C1 segment of cervical spinal cord (tissue), 14 donors: ENCODE measurements at regions not wholly inside any gene's neighbourhood (a gene's known extent, or its start where the extent isn't known, plus 50 kb on each side); places are given as distances from the start of the nearest gene placed in this dataset.

Source experiments
- DNase-seq, 14 donors: peaks; one replicate each; lab custom pipeline; 2025; lab: John Stamatoyannopoulos, UW

DNA sequence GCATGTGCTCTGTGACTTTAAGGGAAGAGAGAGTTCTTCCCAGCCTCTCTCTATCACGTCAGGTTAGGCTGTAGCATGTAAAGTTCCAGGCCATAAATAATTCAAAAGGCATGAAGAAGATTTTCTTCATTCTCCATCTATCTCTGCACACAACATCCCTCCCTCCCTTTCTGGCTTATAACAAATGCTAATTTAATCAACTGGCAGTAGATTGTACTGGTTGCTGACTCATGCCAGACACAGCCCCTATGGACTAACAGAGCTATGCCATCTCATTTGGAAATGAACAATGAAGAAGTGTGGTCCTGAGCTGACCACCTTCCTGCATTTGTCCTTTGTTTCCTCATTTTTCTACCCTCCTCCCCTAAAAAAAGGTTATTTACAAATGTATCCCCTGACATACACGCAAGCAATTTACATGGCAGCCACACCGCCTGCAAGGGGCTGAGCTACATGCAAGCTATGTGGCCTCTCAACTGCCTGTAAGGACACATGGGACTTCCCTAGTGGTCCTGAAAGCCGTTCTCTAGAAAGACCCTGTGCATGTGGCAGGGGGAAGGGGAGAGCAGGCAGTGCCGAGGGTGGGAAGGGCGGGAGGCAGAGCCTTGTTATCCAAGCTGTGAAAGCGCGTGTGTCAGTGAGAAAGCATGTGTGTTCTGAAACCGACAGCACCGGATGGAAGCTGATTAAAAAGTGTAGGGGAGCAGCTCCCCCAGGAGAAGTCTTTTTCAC is 90.9 kb upstream of the KLF7 start:
- DNase-seq: no peak

DNA sequence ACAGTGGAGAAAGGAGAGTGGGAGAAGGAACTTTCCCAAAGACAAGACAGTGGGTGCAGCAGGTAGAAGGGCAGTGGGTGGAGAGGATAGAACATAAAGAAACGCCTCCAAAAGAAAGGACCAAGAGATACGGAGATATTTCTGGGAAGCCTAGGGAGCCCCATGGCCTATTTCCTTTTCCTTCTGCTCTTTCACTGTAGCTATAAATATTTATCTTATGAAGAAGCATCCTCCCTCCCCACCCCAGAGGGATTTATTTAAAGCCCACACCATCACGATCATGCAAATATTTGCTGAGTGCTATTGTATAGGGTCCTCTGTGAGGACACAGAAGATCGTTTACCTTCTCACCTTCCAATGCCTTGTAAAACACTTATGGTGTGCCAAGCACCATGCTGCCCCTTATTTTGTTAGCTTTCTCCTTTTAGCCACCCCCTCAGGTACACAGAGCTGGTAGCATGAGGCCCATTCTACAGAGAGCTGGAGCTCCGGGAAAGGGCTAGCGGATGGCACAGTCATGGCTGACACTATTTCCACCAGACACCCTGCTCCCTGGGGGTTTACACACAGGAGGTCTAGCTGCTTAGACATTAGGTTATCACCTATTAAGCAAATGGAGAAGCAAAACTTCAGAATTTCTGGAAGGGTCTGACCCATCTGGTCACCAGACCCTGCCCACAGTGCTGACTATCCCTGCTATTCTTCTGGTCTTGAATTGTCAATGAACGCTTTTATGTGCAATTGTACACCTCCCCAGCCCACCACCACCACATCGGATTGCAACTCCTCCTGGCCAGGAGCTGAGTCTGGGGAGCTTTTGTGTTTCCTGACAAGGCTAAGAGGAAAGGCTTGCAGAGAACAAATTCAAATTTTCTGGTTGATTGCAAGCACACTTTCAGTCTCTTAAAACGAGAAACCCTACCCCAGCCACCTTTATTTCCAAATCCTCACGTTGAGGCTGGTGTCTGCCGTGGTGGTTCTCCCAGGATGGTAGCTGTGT is 91.8 kb upstream of the KLF7 start:
- peak in 1 of 14 donors; percentile 26 for DNase-seq

DNA sequence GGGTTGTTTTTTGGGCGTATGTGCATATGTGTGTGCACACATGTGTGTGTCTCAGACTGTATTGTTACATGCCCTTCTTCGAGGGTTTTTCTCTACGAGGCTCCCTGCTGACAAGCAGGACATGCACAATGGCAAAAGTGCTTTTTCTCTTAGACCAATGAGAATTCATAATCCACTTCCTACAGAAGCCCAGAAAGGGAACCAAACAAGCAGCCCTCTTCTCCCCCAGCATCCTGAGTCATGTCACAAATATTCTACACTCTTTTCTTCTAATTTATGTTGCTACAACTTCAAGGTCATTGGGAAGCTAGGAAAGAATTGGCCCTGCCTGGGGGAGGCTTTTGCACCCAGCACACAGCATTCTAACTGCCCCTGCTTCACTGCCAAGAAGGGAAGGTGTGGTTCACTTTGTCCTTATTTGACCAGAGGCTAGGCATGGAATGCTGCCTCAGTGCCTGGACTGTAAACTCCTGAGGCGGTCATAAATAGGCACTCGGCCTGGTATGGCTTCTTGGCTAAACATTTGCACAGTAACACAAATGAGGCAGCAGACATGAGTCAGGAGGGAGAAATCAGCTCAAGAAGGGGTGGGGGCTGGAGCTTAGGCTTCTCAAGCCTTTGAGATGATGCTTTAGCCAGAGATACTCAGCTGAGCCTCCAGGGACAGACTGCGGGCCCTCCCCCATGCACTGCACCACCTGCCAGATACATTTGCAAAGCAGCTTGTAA is 92.7 kb upstream of the KLF7 start:
- peak in 9 of 14 donors; percentile 3 to 64 (median 35) for DNase-seq

DNA sequence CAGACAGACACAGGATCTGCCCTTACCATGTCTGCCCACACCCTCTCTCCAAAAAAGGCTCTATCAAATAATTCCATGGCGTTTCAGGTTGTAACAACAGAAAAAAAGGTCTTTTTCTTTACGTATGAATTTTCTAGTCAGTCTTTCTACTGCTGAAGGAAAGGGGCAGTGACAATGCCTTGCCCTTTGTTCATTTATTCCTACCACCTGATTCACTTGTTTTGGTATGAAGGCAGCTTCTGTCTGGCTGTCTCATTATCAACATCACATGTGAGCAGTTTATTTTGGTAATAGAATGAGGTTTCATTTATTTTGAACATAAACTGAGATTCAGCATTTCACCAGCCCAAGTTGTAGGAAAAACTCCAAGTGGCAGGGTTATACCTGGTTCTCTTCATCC is 94.3 kb upstream of the KLF7 start:
- no peak for DNase-seq

DNA sequence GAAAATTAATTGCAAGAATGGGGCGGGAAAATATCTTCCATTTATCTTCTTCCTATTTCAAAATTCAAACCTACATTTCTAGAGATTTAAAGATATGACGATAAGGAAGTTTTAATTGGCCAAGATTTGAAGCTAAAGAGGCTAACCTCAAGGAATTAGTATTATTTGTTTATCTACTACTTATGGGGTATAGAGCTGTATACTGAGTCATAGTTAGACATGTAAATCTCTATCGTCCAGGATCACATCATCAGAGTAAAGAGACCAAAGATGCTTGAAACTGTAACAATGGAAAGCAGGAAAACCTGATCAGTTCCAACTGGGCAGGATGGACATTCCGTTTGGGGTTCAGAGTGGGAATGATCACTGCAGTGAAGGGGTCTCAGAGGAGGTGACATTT is 95.2 kb upstream of the KLF7 start:
- no peak for DNase-seq

DNA sequence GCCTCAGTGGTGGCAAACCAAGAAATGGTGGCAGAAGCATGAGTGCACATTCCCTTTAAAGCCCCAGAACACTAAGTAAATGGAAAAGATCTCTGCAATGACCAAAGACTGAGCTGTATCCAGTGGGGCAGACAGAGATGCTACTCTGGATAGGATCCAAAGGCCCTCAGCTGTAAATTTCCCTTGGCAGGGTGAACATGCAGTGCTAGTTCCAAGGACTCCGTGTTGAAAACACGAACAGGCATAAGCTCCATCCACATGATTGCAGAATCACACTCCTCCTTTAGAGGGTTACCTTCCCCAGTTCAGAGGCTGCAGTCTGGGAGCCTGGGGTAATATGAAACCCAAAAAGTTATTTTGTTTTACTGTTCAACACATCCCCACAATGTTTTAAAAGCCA is 98.6 kb upstream of the KLF7 start:
- DNase-seq: peak in 1 of 14 donors; percentile 6

DNA sequence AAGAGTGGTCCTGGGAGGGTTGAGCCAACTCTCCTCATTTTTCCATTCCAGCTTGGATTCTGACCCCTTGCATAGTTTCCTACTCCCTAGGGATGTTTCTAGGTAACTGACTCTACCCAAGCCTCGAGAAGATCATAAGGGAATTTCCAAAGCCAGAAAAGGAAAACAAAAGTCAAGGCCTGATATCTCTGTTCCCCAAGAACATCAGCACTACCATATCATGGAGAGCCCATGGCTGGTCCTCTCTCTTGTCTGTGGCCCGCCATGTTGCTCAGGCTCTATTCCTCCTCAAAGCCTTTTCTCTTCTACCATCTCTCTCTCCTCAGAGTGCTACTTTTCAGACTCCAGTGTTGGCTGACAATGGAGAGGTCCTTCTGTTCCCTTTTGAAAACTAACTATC is 99.6 kb upstream of the KLF7 start:
- no peak for DNase-seq

DNA sequence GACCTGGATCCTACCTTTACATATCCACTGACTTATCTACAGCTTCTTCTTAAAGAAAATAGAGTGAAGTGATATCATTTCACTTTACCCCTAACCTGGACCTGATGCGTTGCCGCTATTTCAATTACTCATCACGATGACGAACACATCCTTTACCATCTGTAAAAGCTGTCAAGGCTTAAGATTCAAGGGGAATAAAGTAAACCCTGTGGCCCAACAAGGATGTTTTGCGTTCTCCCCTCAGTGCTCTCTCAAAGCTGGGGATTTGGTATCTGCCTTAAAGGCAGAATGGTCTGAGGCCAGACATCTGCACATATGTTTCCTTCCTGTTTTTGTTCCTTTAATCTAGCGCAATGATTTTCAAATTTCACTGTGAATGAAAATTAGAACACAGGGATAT is 100.1 kb upstream of the KLF7 start:
- DNase-seq: no peak

DNA sequence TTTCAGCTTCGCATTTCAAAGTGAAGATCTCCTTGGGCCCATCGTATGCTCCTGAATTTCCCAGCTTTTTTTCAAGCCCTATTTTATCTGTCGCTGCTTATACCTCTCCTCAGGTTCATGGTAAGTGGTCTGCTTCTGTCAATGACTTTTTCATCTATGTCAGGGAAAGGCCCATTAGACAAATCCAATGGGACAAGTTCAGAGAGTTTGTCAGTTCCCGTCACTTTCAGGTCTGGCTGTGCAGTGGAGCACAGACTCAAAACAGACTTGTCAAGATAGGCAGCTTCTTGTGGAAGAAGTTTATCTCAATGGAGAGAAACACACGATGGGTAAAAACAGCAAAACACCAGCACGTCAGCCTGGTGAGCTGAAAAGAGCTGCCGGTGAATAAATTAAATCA is 100.9 kb upstream of the KLF7 start:
- no peak for DNase-seq

DNA sequence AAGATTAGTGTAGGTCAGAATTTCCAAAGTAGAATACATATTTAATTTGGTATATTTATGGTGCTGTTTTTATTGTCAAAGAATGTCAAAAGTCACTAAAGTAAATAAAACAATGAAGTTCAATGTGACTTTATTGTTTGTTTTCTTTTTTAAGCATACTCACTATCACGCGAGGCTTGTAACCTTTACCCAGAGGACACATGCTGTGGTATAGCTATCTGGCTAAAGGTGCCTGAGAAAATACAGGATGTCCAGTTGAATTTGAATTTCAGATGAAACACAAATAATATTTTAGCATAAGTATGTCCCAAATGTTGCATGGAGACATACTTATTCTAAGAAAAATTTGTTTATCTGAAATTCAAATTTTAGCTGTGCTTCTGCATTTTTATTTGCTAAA is 103.3 kb upstream of the KLF7 start:
- no peak for DNase-seq

DNA sequence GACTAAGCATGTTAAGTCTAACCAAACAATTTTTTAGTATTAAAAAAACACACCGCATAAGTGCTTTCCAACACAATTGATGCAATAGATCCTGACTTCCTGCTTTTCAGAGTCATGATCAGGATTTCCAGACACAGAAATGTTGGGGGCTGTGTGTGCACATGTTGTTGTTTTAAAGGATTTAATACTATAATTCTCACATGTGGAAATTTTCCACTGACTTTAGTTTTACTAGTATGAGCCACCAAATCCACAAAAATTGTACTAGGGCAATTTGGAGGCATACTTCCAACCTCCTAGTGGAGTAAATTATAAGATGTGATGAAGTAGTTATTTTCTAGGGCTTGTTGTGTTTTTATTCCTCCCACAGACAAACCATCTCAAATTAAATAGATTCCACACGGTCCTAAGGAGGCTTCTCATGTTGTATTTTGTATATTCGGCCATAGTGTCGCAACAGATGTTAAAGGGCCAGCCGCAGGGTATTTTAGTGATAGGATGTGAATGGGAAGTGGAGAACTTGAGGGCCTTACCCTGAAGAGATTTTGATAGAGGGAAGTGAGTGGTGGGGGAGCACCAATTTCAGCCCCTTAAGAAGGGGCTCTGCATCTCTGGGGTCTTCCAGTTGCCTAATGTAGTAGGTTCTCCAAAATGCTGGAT is 108.9 kb upstream of the KLF7 start:
- DNase-seq: no peak

DNA sequence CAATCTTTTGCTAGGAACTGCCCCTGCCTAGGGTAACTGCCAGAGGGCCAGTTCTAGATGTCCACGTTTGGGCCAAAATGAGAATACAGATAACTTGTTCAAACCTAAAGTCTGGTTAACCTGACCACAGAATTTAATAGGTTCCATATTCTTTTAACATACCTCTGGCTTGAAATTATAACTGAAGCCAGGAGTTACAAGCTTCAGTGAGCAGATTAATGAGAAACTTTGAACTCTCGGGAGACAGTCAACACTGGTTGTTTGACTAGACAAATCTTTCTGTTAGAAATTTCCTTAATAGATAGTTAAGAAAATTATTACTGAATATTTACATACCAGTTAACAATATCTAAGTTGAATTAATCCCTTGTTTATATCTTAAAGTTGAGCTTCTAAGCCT is 110.0 kb upstream of the KLF7 start:
- no peak for DNase-seq

DNA sequence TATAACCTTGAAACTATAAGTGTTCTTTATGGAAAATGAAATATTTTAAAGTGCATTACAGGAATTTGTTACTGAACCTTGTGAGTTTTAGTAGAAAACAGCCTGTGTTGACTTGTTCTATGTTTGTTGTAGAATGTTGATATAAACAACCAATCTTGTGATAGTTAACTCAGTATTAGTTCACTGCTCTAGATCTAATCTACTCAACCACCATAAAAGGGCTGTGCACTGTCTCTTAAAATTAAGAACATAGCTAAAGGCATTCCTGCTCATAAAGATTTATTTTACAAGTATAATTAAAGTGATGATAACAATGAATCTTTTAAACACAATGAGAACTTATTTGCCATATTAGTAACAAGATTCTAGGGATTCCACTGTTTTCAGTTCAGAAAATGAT is 110.5 kb upstream of the KLF7 start:
- no peak for DNase-seq

DNA sequence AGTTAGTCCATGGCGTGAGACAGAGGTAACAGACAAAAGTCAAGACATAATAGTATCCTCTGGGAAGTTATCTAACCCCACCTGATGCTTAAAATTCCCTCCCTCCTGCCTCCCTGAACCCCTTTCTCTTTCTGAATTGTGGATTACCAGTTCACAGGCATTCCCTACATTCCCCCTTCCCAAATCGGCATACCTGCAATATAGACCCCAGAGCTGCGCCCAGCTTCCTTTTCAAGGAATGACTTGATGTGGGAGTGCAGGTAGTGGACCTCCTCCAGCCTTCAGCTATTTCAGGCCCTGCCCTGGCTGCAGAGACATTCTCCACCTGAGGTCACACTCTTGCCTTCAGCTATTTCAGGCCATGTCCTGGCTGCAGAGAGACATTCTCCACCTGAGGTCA is 111.1 kb upstream of the KLF7 start:
- no peak for DNase-seq

DNA sequence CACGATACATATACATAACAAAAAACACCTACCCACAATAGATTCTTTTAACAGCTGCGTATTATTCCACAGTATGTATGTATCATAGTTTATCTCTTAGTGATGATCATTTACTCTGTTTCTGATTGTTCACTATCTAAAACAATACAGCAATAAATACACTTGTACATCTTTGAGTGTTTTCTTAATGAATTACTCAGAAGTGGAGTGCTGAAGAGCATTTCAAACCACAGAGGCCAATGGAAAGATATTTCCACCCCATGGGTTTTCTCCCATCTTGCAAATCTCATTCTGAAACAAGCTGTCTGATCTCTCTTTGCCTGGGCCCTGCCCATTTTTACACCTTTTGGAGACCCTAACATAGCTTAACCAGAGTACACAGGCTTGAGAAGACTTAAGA is 113.8 kb upstream of the KLF7 start:
- no peak for DNase-seq

DNA sequence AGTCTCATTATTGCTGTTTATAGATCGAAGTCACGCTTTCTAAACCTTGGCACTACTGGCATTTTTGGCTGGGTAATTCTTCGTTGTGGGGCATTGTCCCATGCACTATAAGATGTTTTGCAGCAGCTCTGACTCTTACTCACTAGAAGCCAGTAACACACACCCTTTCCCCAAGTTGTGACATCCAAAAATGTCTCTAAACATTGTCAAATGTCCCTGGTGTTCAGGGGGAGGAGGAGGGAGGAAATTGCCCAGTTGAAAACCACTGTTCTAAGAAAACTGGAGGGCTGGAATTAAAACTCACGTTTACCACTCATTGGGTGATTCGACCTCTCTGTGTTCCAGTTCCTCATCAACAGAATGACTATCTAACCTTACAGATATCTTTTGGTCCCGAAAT is 115.7 kb upstream of the KLF7 start:
- no peak for DNase-seq

DNA sequence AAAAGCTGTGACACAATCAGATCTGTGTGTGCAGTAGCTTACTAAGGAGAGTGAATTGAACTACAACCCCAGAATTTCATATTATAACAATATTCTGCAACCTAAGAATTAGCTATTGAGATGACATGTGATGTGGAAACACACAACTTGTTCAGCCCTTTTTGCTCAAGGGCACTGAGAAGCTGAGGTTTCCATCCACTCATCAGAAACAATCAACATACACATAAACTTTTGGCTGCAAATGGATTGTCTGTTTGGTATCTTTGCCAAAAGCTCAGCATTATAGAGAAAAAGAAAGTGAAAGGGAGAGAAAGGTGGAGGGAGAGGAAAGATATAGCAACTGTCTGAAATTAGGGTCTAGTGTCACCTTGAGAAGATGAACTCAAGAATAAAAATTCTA is 117.2 kb upstream of the KLF7 start:
- no peak for DNase-seq

DNA sequence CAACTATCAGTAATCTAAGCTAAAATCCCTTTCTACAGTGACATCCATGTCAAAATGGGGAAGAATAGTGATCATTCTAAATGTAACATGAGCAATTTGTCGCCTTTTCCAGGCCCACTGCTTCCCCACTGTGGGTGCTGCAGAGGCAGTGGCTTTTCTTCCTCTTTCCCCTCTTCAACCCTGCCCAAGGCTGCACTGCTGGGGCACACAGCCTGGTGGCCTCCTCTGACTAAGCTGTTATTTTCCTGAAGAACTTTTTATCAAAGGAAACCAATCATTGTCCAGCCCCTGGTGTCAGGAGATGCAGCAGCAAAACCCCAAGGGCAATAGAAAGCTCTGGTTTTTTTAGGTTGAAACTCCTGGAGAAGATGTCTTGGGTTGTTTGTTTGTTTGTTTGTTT is 117.6 kb upstream of the KLF7 start:
- DNase-seq: peak in 8 of 14 donors; percentile 4 to 41 (median 14)

DNA sequence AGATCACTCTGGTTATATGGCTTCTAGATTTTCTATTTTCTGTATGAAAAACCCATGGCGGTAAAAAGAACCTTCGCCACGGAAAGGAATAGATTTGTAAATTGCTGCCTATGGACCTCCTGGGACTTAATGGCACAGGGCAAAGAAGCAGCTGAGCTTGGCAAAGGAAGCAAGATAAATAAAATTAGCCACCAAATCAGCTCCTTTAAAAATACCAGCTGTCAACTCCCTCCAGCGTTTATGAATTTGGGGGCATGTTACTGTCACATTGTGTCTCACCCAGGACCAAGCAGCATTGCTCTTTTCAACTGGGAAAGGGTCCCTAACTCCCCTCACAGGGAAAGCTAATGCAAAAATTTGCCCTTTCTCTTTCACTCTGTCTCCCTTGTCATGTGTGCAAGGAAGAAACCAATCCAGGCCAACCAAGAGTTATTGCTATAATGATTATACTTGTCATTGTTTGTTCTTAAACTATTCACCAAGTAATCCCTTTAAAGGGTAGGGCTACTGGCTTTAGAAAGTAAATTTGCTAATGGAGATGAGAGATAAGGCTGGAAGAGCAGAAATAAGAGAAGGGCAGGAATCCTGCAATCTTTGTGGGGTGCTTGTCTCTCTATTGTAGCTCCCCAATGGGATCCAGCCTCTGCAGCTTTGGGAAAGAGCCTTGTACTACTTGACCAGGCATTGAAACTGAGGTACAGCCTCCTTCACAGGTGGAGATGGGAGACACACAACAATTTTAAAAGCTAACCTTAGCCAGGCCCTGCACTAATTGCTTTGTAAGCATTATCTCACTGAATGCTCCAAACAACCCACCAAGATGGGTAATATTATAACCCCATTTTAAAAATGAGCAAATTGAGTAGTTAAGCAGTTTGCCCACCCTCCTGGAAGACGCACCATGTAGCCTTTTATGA is 119.1 kb upstream of the KLF7 start:
- DNase-seq: no peak

DNA sequence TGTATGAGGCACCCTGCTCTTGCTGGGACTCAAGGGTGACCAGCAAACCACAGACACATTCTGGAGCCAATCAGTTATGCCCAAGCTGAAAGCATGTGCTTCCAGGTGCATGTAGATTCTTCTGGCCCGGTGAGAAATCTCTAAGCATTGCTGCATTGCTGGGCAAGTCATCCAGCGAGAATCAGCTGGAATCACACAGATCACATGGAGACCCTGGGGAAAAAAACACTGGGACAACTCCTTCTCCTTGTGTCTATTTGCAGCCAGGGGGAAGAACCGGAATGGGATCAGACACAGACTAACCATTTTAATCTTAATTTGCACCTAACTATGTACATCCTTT is 119.7 kb upstream of the KLF7 start:
- no peak for DNase-seq

DNA sequence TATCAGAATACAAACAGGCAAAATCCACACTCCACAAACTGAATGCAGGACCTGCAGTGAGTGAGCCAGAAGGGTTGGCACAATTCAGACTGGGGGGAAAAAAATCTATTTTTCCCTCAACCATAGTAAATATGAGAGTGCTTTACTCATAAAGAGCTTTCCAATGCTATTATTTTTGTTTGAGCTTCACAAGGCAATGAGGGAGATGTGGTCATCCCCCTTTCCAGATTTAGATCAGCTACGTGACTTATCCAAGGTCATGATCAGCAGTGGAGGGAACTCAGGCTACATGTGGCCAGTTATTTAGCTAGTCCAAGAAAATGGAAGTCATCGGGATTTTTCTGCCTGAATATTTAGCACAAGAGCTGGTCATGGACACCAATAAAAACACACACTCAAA is 120.4 kb upstream of the KLF7 start:
- no peak for DNase-seq
